Smooth muscle cell (in vitro differentiated cells): ENCODE measurements at regions not wholly inside any gene's neighbourhood (a gene's known extent, or its start where the extent isn't known, plus 50 kb on each side); places are given as distances from the start of the nearest gene placed in this dataset.

ENCODE experiments used
- DNase-seq: peaks from one replicate; lab custom pipeline; 2025; ENCODE audit not compliant: unreplicated experiment; lab: John Stamatoyannopoulos, UW
- H2AFZ ChIP-seq: fragments of 200-600 bp; sonication (generic); 2 replicates; pipeline ENCODE4 v1.6.0; 2016; ENCODE audit warnings: antibody characterized with exemption, low read depth, mild to moderate bottlenecking
- H3F3A ChIP-seq: fragments of 200-600 bp; sonication (generic); 2 replicates; pipeline ENCODE4 v1.6.0; 2017; ENCODE audit warnings: antibody characterized with exemption, low read depth
- H3K27ac ChIP-seq: fragments of 200-600 bp; sonication (generic); 2 replicates; pipeline ENCODE4 v1.5.1; 2016; ENCODE audit warnings: low read depth, mild to moderate bottlenecking
- H3K27me3 ChIP-seq: fragments of 200-600 bp; sonication (generic); 2 replicates; pipeline ENCODE4 v1.6.1; 2016; ENCODE audit warnings: low read depth, mild to moderate bottlenecking
- H3K36me3 ChIP-seq: fragments of 200-600 bp; sonication (generic); 2 replicates; pipeline ENCODE4 v1.5.1; 2016; ENCODE audit warnings: low read depth
- H3K4me1 ChIP-seq: fragments of 200-600 bp; sonication (generic); 2 replicates; pipeline ENCODE4 v1.5.1; 2016; ENCODE audit warnings: low read depth
- H3K4me2 ChIP-seq: fragments of 200-600 bp; sonication (generic); 2 replicates; pipeline ENCODE4 v1.6.0; 2016; ENCODE audit warnings: mild to moderate bottlenecking
- H3K4me3 ChIP-seq: fragments of 200-600 bp; sonication (generic); 2 replicates; pipeline ENCODE4 v1.5.1; 2016; ENCODE audit warnings: mild to moderate bottlenecking
- H3K79me2 ChIP-seq: fragments of 200-600 bp; sonication (generic); 2 replicates; pipeline ENCODE4 v1.6.0; 2016; ENCODE audit warnings: low read depth, mild to moderate bottlenecking
- H3K9ac ChIP-seq: fragments of 200-600 bp; sonication (generic); 2 replicates; pipeline ENCODE4 v1.6.0; 2016; ENCODE audit warnings: low read depth
- H3K9me3 ChIP-seq: fragments of 200-600 bp; sonication (generic); replicated peaks from 2 replicates; pipeline ENCODE4 v1.5.1; 2016; ENCODE audit warnings: low read depth
- H4K20me1 ChIP-seq: fragments of 200-600 bp; sonication (generic); 2 replicates; pipeline ENCODE4 v1.6.0; 2016; ENCODE audit warnings: low read depth
- WGBS: methylation state at CpG from one replicate; pipeline ENCODE4 v1.1.7; 2016; ENCODE audit warnings: low lambda C conversion rate; 5-methylcytosine and 5-hydroxymethylcytosine counted together
- TF ChIP-seq, protein P1 (sequence below): fragments of 200-600 bp; sonication (generic); IDR thresholded peaks from 2 replicates; pipeline ENCODE4 v1.5.1; 2017; ENCODE audit warnings: borderline replicate concordance, mild to moderate bottlenecking, antibody characterized with exemption; ENCODE audit not compliant: insufficient read depth, poor library complexity, severe bottlenecking

DNA sequence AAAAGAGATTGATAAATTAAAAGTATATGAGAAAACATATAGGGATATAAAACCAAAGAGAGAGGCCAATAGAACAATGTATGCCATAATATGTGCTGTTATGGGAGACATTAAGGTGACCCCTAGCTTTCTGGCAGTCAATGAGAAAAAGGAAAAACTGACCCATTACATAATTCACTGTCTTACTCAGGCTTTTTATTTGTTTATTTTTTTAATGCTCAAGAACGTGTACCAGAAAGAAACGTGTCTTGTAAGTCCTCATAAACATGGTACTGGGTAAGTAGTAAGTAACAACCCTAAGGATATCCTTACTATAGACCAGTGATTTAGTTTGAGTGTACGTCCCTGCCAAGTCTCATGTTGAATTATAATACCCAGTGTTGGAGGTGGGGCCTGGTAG is 160.8 kb upstream of the PHACTR1 start:
- no peaks in the 10 kb centered on the region for H3K27me3 ChIP-seq
- no peak for DNase-seq
- H3K9ac ChIP-seq: no peak overlapping the region
- H3K27ac ChIP-seq: no peak overlapping the region
- no peaks in the 10 kb centered on the region for H3K9me3 ChIP-seq
- H3F3A ChIP-seq: no peaks in the 10 kb centered on the region
- no peak overlapping the region for H3K4me3 ChIP-seq
- H3K36me3 ChIP-seq: no peaks in the 10 kb centered on the region
- no peak overlapping the region for H2AFZ ChIP-seq
- H3K4me2 ChIP-seq: no peak overlapping the region
- H3K4me1 ChIP-seq: no peaks in the 10 kb centered on the region
- no peaks in the 10 kb centered on the region for H3K79me2 ChIP-seq
- 88% methylated on average over 3 of the region's 3 CpGs for WGBS
- H4K20me1 ChIP-seq: no peaks in the 10 kb centered on the region
- TF ChIP-seq, protein P1, sequence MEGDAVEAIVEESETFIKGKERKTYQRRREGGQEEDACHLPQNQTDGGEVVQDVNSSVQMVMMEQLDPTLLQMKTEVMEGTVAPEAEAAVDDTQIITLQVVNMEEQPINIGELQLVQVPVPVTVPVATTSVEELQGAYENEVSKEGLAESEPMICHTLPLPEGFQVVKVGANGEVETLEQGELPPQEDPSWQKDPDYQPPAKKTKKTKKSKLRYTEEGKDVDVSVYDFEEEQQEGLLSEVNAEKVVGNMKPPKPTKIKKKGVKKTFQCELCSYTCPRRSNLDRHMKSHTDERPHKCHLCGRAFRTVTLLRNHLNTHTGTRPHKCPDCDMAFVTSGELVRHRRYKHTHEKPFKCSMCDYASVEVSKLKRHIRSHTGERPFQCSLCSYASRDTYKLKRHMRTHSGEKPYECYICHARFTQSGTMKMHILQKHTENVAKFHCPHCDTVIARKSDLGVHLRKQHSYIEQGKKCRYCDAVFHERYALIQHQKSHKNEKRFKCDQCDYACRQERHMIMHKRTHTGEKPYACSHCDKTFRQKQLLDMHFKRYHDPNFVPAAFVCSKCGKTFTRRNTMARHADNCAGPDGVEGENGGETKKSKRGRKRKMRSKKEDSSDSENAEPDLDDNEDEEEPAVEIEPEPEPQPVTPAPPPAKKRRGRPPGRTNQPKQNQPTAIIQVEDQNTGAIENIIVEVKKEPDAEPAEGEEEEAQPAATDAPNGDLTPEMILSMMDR: no peak

DNA sequence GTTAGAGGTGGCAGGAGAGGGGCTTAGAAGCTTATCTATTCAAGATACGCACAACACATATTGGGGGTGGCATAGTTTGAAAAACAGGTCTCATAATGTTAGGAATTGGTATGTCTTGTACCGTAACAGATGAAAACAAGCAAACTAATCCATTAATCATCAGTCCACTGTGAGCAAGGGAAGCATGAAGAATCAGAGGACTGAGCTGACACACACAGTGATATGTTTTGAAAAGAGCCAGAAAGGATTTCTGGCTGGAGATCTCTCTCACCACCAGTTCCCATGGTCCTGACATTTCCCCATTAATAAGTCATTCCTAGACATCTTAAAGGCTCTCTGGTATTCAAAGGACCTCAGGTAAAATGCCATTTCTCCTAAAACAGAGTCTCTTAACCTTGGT is 158.8 kb upstream of the PHACTR1 start:
- TF ChIP-seq, protein P1: no peak
- Histone ChIP-seq H3F3A (no peaks in the 10 kb centered on the region), H3K4me1 (no peaks in the 10 kb centered on the region), H3K4me3 (no peak overlapping the region), H3K27ac (no peak overlapping the region), H3K79me2 (no peaks in the 10 kb centered on the region), H2AFZ (no peak overlapping the region), H3K9ac (no peak overlapping the region), H3K9me3 (no peaks in the 10 kb centered on the region), H3K4me2 (no peak overlapping the region), H3K27me3 (no peaks in the 10 kb centered on the region), H3K36me3 (no peaks in the 10 kb centered on the region), H4K20me1 (no peaks in the 10 kb centered on the region)
- 37% methylated on average over 2 of the region's 2 CpGs for WGBS
- DNase-seq: no peak

DNA sequence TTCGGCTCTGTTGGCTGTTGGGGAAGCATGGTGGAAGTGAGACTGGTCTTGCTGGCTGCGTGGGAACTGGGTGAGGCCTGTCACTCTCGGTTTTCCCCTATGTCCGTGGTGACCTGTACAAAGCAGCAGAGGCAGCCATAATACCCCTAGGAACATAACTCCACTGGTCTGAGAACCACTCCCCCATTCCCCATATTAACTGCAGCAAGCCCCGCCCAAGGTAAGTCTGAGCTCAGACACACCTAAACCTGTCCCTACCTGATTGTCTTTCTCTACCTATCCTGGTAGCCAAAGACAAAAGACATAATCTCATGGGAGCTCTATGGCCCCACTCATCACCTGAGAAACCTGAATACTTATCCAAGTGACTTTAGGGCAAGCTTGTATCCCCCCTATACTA is 156.3 kb upstream of the PHACTR1 start:
- no peaks in the 10 kb centered on the region for H3K4me1 ChIP-seq
- no peaks in the 10 kb centered on the region for H4K20me1 ChIP-seq
- 93% methylated on average over 5 of the region's 5 CpGs for WGBS
- DNase-seq: no peak
- no peaks in the 10 kb centered on the region for H3K27me3 ChIP-seq
- no peak overlapping the region for H3K4me2 ChIP-seq
- no peak overlapping the region for H2AFZ ChIP-seq
- H3K36me3 ChIP-seq: no peaks in the 10 kb centered on the region
- no peaks in the 10 kb centered on the region for H3K79me2 ChIP-seq
- no peaks in the 10 kb centered on the region for H3F3A ChIP-seq
- TF ChIP-seq, protein P1: no peak
- no peak overlapping the region for H3K27ac ChIP-seq
- H3K9ac ChIP-seq: no peak overlapping the region
- no peak overlapping the region for H3K4me3 ChIP-seq
- H3K9me3 ChIP-seq: no peaks in the 10 kb centered on the region

DNA sequence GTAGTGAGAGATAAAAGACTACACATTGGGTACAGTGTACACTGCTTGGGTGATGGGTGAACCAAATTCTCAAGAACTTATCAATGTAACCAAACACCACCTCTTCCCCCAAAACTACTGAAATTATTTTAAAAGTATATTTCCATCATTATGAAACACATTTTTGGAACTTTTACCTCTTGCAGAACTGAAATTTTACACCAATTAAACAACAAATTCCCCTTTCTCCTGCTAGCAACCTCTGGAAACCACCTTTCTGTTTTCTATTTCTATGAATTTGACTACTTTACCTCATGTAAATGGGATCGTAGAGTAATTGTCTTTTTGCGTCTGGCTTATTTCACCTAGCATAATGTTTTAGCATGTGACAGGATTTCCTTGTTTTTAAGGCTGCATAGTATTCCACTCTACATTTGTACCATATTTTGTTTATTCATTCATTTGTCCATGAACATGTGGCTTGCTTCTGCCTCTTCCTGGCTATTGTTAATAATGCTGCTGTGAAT is 149.9 kb upstream of the PHACTR1 start:
- no peak overlapping the region for H3K4me3 ChIP-seq
- DNase-seq: no peak
- 93% methylated on average over 2 of the region's 2 CpGs for WGBS
- TF ChIP-seq, protein P1: no peak
- H3K9me3 ChIP-seq: no peaks in the 10 kb centered on the region
- H3F3A ChIP-seq: no peaks in the 10 kb centered on the region
- no peak overlapping the region for H2AFZ ChIP-seq
- H3K4me1 ChIP-seq: no peaks in the 10 kb centered on the region
- no peak overlapping the region for H3K27ac ChIP-seq
- H3K79me2 ChIP-seq: no peaks in the 10 kb centered on the region
- H3K27me3 ChIP-seq: no peaks in the 10 kb centered on the region
- H4K20me1 ChIP-seq: no peaks in the 10 kb centered on the region
- H3K4me2 ChIP-seq: no peak overlapping the region
- no peak overlapping the region for H3K9ac ChIP-seq
- no peaks in the 10 kb centered on the region for H3K36me3 ChIP-seq
